ENCODE measurements at regions not wholly inside any gene's neighbourhood (a gene's known extent, or its start where the extent isn't known, plus 50 kb on each side); places are given as distances from the start of the nearest gene placed in this dataset.

GRCh38 chr15:39183164-39183881 is 397.6 kb upstream of the THBS1 start:
- dilution Hi-C loops (cut with MboI; ENCODE audit: extremely low pct_ligation_motif_present, low sequenced_read_pairs) (loop anchor here (25.0 kb wide), 1 partner anchor 179 kb away; no protein-coding TSS in a partner anchor), intact Hi-C loops (cut with micrococcal nuclease) (no loop called here)
- no peak for DNase-seq (ENCODE audit: low read depth, low spot score)
- H3K79me2 ChIP-seq (ENCODE audit: control insufficient read depth, insufficient read depth, low read length): no peaks in the 10 kb centered on the region
- ChIA-PET CTCF (interaction anchor here (1.6 kb wide), 1 partner anchor 11 kb away, joined by 4 read pairs; no protein-coding TSS in a partner anchor), POLR2A (no interaction called here)
- no peak overlapping the region for H3K9ac ChIP-seq (replicated peaks; ENCODE audit: extremely low read depth, insufficient read depth, low read length)
- no peaks in the 10 kb centered on the region for H4K20me1 ChIP-seq (replicated peaks; ENCODE audit: control insufficient read depth, extremely low read depth, insufficient read depth, low read length)
- no peak overlapping the region for H3K27ac ChIP-seq (ENCODE audit: insufficient read depth, low read depth, low read length)
- no peak overlapping the region for H2AFZ ChIP-seq (ENCODE audit: low read depth, low read length)
- TF ChIP-seq JUN (IDR thresholded peaks at IDR 0.05; ENCODE audit: borderline replicate concordance, insufficient read depth, insufficient read length, low read depth) (no peak), CTCF (IDR thresholded peaks at IDR 0.05; ENCODE audit: extremely low read depth in 1 of 2, insufficient read depth in 1 of 2, low read depth in 1 of 2, low read length in 2 of 2) (no peak), MAX (IDR thresholded peaks at IDR 0.05; ENCODE audit: insufficient read depth, insufficient read length) (no peak), MYC (IDR thresholded peaks at IDR 0.05; ENCODE audit: low read depth, low read length) (no peak), GATA2 (IDR thresholded peaks at IDR 0.05; ENCODE audit: insufficient read depth, insufficient read length, low read depth, low read length) (no peak), POLR2A (IDR thresholded peaks at IDR 0.05; ENCODE audit: low read depth, low read length) (no peak), EZH2 (IDR thresholded peaks at IDR 0.05; ENCODE audit: borderline replicate concordance, low read depth, low read length, severe bottlenecking) (no peak), FOS (IDR thresholded peaks at IDR 0.05; ENCODE audit: borderline replicate concordance, insufficient read depth, low read length) (no peak), POLR2AphosphoS5 (IDR thresholded peaks at IDR 0.05; ENCODE audit: insufficient read depth, low read depth, low read length) (no peak)
- H3K9me3 ChIP-seq (replicated peaks; ENCODE audit: control insufficient read depth, insufficient read depth, low read length): no peaks in the 10 kb centered on the region
- H3K4me1 ChIP-seq (ENCODE audit: control insufficient read depth, extremely low read depth, insufficient read depth, low read length): peaks cover 15% of the 10 kb centered on the region
- FAIRE-seq: no peak
- H3K4me2 ChIP-seq (ENCODE audit: insufficient read depth, low read length): no peak overlapping the region
- no peak overlapping the region for H3K4me3 ChIP-seq (replicated peaks in 1 of 3; ENCODE audit: insufficient read depth in 1 of 3, low read depth in 1 of 3, low read length in 3 of 3)
- H3K36me3 ChIP-seq (ENCODE audit: control insufficient read depth in 2 of 2, extremely low read depth in 1 of 2, insufficient read depth in 2 of 2, low read length in 2 of 2): no peaks in the 10 kb centered on the region
- H3K9me1 ChIP-seq (replicated peaks; ENCODE audit: control insufficient read depth, extremely low read depth, insufficient read depth, low read length): no peaks in the 10 kb centered on the region
- BruUV-seq (replicated peaks): no TSS peak
- no peaks in the 10 kb centered on the region for H3K27me3 ChIP-seq (ENCODE audit: control insufficient read depth in 2 of 2, insufficient read depth in 2 of 2, low read length in 2 of 2)

All from endothelial cell of umbilical vein (primary cell).